ENCODE measurements at regions not wholly inside any gene's neighbourhood (a gene's known extent, or its start where the extent isn't known, plus 50 kb on each side); places are given as distances from the start of the nearest gene placed in this dataset.

GRCh38 chr3:189103208-189103607 lies 68.6 kb upstream of the TPRG1 start:
- TF ChIP-seq CTCF (conservative IDR thresholded peaks at IDR 0.05) (no peak), EZH2 (IDR thresholded peaks at IDR 0.05; ENCODE audit: low read depth) (no peak)
